DND-41 (cell line): ENCODE measurements at regions not wholly inside any gene's neighbourhood (a gene's known extent, or its start where the extent isn't known, plus 50 kb on each side); places are given as distances from the start of the nearest gene placed in this dataset.

Experiments used
- EZH2 ChIP-seq: IDR thresholded peaks from 3 replicates; pipeline ENCODE4 v1.6.1; 2012; ENCODE audit warnings: borderline replicate concordance, low read depth, mild to moderate bottlenecking, moderate library complexity, low read length, inconsistent platforms; ENCODE audit not compliant: severe bottlenecking
- TF ChIP-seq, protein P1 (sequence below): IDR thresholded peaks from 2 replicates; pipeline ENCODE4 v1.5.1; 2012; ENCODE audit warnings: borderline replicate concordance, low read length, moderate library complexity, mild to moderate bottlenecking; ENCODE audit not compliant: poor library complexity, severe bottlenecking; ENCODE audit errors: extremely low read depth

DNA sequence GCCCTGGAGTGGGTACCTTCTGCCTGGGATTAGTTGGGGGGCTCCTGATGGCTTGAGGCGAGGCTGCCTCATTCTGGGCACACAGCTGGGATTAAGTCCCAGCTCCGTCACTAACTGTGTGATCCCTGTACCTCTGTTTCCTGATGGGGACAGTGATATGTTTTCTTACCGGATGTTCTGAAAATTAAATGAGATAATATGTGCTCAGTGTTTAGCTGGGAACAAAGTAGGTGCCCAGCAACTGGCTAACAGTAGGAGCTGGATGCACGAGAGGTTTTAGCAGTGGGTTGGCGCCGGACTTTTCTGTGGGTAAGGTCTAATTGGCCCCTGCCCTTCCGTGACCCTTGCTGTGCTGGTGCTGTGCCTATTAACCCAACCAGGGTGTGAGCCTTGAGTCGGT, 203.4 kb downstream of the URI1 start:
- TF ChIP-seq, protein P1, sequence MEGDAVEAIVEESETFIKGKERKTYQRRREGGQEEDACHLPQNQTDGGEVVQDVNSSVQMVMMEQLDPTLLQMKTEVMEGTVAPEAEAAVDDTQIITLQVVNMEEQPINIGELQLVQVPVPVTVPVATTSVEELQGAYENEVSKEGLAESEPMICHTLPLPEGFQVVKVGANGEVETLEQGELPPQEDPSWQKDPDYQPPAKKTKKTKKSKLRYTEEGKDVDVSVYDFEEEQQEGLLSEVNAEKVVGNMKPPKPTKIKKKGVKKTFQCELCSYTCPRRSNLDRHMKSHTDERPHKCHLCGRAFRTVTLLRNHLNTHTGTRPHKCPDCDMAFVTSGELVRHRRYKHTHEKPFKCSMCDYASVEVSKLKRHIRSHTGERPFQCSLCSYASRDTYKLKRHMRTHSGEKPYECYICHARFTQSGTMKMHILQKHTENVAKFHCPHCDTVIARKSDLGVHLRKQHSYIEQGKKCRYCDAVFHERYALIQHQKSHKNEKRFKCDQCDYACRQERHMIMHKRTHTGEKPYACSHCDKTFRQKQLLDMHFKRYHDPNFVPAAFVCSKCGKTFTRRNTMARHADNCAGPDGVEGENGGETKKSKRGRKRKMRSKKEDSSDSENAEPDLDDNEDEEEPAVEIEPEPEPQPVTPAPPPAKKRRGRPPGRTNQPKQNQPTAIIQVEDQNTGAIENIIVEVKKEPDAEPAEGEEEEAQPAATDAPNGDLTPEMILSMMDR, result no peak
- no peak for TF ChIP-seq EZH2
